ENCODE measurements at regions not wholly inside any gene's neighbourhood (a gene's known extent, or its start where the extent isn't known, plus 50 kb on each side); places are given as distances from the start of the nearest gene placed in this dataset.

- no peak for DNase-seq
Observed at GRCh38 chr22:48660790-48661740, 1166.6 kb downstream of the BRD1 start.

- no peak for DNase-seq
Observed at GRCh38 chr22:48660104-48660789, 1167.4 kb downstream of the BRD1 start.

- DNase-seq, result no peak
Observed at GRCh38 chr22:48659404-48659996, 1168.2 kb downstream of the BRD1 start.

DNA sequence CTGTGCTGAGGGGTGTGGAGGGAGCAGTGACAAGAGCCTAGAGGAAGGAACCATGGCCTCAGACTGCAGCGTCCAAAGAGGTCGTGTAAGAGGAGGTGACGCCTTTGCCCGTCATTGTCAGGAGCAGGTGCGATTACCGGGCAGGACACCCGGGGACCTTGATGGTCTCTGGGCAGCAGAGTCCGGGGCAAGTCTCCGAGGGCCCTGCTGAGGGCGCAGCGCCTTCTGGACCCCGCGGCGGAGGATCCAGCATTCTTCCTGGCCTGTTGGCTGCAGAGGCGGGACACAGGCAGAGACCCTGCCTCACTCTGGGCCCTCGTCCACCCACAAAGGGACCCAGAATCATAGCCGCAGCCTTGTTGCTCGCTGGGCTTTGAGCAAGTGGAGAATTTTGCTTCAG, 1168.8 kb downstream of the BRD1 start:
- DNase-seq, result no peak

DNA sequence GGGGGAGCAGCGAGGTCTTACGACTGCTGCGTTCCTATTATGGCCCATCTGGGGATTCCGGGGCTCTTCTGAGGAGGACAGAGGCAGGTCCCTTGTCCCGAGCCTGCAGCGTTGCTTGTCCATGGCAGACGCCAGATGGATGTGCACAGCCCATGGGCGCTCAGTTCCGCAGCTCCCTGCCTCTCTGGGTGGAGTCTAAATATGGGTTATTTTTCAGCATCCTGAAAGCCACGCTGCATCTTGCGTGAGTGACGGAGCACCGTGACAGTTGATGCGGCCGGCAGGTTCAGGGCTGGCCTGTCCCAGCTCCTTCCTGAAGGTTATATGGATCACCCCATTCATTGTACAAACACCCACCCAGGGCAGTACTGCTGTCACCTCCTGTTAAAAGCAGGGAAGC, 1169.4 kb downstream of the BRD1 start:
- DNase-seq, result no peak

DNA sequence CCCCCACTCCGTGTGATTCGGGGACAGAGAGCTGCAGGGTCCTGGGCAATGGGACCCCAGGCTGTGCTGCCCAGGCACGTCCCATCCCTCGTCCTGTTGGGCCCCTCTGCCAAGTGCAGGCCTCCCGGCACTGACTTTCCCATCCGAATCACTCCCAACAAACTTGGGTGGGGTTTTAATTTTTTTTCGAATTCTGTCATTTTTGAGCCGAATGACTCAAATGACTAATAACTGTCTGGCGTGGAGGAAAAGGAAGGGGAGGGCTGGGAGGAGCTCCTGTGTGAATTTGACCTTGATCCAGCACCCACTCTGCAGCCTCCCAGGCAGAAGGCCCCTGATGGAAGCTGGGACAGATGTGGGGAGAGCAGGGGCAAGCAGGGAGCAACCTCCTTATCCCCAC, 1173.2 kb downstream of the BRD1 start:
- no peak for DNase-seq

- DNase-seq, result no peak
Observed at GRCh38 chr22:48653929-48654328, 1173.7 kb downstream of the BRD1 start.

DNA sequence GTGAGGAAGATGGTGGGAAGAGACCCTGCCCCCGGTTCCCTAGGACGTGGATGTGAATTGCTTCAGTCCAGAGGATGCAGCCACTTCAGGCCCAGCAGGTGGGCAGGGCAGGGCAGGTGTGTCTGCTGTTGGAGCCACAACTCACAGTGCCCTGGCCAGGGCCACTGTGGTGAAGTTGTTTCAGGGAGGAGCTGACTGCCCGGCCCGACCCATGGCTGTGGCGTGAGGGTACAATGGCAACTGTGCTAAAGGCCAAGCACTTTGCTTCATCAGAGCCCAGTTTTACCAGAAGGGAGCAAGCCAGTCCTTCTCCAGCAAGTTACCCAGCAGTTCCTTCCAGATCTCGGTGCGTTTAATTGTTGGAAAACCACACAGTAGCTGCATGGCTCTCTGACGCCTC, 1174.4 kb downstream of the BRD1 start:
- no peak for DNase-seq

- no peak for DNase-seq
Observed at GRCh38 chr22:48652796-48653195, 1174.9 kb downstream of the BRD1 start.

DNA sequence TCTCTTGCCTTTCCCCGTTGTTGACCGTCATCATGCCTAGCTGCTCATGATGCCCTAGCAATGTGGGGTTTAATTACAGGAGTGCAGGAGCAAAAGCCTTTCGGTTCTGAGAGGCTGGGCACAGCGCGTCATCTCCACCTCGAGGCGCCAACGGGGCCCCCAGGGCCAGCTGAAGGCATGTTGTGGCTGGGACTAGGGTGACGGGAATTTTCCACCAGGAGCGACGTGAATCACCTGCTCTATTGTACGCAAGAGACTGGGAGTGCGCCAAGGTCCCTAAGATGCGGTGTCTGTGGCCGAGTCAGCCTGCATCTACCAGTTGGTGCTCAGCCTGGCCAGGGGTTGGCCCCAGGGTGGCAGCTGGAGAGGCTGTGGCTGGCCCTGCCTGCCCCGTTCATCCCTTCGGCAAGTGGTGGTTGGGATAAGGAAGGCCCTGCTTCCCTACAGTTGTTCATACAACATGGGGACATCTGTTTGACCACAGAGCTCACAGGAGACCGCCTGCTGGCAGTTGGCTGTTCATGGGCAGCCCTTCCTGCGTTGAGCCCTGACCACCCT, 1175.6 kb downstream of the BRD1 start:
- DNase-seq, result no peak

DNA sequence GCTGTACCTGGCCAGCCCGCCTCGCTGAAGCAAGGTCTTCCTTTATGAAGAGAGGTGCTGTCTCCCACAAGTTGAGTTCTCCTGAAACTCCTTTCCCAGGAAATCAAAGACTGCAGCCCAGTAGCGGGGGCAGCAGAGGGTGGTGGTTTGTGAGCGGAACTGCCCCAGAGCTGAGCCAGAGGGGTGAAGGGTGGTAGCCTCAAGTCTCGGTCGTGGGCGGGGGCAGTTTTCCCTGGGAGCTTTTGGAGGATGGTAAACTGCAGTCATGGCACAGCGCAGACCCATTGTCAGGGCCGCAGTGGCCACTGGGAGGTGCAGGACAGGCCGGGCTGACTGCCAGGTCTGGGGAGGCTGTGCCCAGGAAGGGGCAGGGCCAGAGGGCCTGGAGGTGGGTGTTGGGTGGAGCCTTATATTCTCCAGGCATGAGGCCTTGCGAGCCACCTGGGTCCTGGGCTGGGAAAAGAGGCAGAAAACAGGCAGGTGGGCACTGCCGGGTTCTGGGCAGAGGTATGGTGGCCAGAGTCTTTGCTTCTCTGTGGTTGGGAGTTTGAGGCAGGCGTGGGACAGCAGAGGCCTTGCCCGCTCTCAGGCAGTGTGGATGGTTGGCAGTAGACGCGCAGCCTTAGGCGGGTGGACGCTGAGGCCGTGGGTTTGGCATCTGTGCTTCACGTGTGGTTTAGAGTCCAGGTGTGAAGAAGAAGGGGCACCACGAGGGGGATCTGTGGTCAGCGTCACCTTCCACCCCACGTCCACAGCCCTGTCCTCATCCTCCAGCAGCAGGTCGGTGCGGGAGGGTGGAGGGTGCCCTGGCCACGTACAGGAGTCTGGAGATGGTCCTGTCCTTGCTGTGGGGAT, 1176.4 kb downstream of the BRD1 start:
- DNase-seq, result no peak

DNA sequence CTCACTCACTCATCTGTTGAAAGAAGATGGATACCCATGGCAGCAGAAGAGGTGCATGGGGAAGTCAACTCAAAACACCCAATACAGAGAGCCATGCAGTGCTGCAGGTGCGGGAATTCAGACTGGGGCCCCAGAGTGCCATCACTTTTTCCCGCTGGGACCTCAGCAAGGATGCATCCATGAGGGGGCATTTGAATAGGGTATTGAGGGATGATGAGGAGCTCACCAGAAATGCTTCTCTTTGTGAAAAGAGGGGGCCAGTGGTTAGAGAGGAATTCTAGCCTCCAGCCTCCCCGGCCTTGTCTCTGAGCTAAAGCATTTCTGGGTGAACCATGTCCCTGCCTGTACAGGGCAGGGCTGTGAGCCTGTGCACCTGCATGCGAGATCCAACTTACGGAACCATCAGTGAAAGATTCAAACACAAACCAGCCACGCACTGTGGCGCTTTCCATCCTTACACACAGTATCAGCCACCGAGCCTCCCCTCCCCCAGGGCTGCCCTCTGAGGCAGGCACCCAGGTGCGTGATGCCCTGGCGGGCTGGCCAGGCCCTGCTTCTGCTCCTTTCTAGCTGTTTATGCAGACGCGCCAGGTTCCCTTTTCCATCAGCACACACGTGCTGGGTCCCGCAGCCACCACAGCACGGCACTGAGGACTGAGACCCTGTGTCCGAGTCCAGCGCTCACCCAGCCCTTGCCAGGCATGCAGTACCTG, 1177.2 kb downstream of the BRD1 start:
- DNase-seq, result no peak

DNA sequence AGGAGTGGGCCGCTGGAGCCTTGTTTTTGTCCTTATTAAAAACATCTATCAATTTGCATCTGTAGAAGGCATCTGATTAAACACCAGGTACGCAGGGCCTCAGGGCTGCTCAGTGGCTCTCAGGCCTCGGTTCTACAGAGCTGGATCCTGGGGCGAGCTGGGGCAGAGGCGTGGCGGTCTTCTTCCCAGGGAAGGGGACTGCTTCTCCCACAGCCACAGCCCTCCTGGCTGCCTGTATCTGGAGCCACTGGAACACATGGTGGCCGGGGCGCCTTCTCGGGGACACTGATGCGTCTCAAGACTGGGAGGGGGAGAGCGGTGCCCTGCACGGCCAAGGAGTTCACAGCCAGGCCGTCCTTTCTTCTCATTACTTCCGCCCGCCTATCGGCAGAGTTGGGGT, 1178.2 kb downstream of the BRD1 start:
- DNase-seq, result no peak

GRCh38 chr22:48649031-48649430, 1178.6 kb downstream of the BRD1 start:
- DNase-seq, result no peak

- DNase-seq, result no peak
Observed at GRCh38 chr22:48647606-48648515, 1179.8 kb downstream of the BRD1 start.

GRCh38 chr22:48647051-48647450, 1180.6 kb downstream of the BRD1 start:
- no peak for DNase-seq

- no peak for DNase-seq
Observed at GRCh38 chr22:48646216-48646925, 1181.3 kb downstream of the BRD1 start.

- DNase-seq, result no peak
Observed at GRCh38 chr22:48645766-48646165, 1181.9 kb downstream of the BRD1 start.

DNA sequence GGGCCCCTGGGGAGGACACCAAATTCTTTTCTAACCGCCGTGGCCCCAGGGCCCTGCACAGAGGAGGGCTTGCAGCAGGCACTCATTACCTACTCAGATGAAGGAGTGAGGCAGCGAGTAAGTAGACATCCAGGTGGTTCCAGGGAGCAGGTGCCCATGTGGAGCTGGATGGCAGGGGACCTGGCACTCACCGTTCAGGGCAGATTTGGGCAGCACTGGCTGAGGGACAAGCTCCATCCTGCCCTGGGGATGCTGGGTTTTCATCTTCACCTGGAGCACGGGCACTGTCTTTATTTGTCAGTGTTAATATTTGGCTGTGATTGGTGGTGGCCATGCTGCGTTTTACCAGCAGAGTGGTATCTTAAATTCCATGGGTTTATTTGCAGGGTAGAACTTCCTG, 1182.7 kb downstream of the BRD1 start:
- no peak for DNase-seq

- DNase-seq, result no peak
Observed at GRCh38 chr22:48644108-48644507, 1183.6 kb downstream of the BRD1 start.

Measured in NCI-H1048 (cell line).